NCI-H2196 (cell line): ENCODE measurements at regions not wholly inside any gene's neighbourhood (a gene's known extent, or its start where the extent isn't known, plus 50 kb on each side); places are given as distances from the start of the nearest gene placed in this dataset.
"Not testable (repeated sequence)": the region's sequence is repeated elsewhere in the genome, so short reads cannot be mapped to it uniquely, and the experiment has no call there.

ENCODE experiments used
- DNase-seq: peaks from one replicate; lab custom pipeline; 2025; ENCODE audit not compliant: unreplicated experiment; lab: John Stamatoyannopoulos, UW

DNA sequence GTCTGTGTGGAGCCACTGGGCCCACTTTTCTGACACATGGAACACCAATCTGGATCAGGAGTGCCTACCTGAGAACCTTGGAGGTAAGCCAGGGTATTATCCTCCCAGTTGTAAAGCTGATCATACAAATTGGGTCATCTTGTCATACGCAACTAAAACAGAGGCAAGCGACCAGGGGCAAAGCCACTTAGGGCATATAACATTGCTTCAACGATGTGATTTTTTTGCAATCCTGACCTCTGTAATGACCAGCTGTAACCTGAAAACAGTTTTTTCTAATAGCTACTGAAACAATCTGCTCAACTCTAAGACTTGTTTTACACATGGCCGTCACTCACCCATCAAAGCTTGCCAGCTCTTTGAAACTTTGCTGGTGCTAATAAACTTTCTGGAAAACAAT, 261.5 kb upstream of the AGTR2 start:
- no peak for DNase-seq

DNA sequence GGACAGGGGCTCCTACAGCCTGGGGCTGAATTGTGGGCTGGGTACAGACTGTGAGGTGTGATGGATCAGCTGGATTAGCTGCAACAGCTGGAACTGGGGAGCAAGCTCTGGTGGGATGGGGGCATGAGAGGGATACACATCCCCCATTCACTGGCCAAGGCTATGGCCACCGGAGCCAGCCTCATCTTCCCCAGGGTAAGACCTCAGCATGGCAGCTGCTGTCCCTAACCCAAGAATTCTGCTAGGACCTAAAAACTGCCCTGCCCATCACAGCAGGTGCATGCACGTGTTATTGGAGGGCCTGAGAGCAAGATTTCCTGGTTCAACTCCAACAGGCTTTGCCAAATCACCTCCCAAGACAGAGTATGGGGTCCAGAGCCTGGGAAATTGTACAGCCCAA, 258.6 kb upstream of the AGTR2 start:
- DNase-seq = no peak

- DNase-seq = no peak
Observed at GRCh38 chrX:115912372-115912897, 258.1 kb upstream of the AGTR2 start.

GRCh38 chrX:115913575-115913974, 257.0 kb upstream of the AGTR2 start:
- DNase-seq = no peak

- DNase-seq = not testable (repeated sequence)
Observed at GRCh38 chrX:115915625-115916024, 254.9 kb upstream of the AGTR2 start.

DNA sequence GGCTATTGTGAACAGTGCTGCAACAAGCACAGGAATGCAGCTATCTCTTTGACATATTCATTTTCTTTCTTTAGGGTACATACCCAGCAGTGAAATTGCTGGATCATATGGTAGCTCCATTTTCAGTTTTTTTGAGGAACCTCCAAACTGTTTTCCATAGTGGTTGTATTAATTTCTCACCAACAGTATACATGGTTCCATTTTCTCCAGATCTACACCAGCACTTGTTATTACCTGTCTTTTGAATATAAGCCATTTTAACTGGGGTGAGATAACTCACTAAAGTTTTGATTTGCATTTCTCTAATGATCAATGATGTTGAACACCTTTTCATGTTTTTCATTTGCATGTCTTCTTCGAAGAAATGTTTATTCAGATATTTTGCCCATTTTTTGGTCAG, 241.1 kb upstream of the AGTR2 start:
- DNase-seq = no peak

GRCh38 chrX:115936008-115936407, 234.5 kb upstream of the AGTR2 start:
- DNase-seq = no peak

GRCh38 chrX:115939070-115939469, 231.5 kb upstream of the AGTR2 start:
- DNase-seq = no peak

GRCh38 chrX:115939636-115940160, 230.8 kb upstream of the AGTR2 start:
- no peak for DNase-seq

GRCh38 chrX:115940348-115940747, 230.2 kb upstream of the AGTR2 start:
- no peak for DNase-seq

DNA sequence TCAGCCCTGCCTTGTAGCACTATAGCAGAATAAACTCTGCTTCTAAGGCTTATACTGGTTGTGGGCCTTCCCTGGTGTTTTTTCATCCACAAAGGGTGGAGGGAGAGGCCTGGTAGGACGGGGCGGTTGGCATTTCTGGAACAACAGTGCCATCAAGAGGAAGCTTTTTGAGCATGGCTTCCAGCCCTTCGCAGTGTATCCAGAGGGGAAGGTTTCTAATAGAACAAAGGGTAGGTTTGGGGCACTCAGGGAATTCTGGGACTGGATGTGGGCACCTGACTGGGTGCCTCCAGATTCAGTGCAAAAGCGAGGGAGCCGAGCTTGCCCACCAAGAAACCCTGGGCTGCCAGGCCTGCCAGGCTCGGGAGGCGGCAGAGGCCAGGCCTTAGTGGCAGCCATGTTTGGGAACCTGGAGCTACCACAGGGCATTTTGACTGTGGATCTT, 229.6 kb upstream of the AGTR2 start:
- peak; percentile 12 for DNase-seq

DNA sequence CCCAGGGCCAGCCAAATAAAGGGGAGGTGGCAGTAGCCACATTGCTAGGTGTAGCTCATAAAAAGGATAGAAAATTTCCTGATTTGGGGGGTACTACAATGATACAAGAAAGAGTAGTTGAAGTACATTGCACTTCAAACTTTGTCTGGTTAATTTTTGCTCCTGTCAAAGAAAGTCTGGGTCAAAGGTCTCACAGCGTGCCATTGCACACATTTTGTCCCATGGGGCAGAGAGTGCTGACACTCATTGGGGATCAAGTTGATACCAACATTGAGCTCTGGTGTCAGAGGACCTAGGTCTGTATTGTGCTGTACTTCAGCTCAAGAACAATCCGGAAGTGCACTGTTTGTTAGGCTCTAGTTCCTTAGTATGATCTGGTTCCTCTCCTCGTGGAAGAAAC, 229.2 kb upstream of the AGTR2 start:
- no peak for DNase-seq

- DNase-seq = no peak
Observed at GRCh38 chrX:115946059-115946458, 224.5 kb upstream of the AGTR2 start.

DNA sequence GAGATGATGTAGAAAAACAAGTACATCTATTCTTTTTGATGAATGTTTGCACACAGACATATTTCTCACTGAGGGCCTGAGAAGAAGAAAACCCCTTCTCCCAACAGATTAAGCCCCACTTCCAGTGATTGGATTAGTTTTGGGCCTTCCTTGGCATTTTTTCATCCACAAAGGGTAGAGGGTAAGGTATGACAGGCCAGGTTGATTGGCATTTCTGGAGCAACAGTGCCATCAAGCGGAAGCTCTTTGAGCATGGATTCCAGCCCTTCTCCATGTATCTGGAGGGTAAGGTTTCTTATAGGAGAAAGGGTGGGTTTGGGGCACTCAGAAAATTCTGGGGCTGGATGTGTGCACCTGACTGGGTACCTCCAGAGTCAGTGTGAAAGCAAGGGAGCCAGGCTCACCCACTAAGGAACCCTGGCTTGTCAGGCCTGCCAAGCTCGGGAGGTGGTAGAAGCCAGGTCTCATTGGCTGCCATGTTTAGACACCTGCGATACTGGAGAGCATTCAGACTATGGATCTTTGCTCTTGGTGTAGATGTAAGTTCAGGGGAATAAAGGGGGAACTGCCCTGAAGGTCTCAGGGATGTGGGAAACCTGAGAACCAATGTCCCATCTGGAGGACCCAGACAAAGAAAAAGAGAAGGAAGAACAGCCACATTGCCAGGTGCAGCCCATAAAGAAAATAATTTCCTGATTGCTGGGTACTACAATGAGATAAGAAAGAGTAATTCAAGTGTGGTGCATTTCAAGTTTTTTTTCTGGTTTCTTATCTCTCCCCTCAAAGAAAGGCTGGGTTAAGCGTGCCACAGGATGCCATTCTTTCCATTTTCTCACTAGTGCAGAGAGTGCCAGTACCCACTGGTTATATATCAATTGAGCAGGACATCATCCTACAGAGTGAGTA, 222.3 kb upstream of the AGTR2 start:
- DNase-seq = no peak

DNA sequence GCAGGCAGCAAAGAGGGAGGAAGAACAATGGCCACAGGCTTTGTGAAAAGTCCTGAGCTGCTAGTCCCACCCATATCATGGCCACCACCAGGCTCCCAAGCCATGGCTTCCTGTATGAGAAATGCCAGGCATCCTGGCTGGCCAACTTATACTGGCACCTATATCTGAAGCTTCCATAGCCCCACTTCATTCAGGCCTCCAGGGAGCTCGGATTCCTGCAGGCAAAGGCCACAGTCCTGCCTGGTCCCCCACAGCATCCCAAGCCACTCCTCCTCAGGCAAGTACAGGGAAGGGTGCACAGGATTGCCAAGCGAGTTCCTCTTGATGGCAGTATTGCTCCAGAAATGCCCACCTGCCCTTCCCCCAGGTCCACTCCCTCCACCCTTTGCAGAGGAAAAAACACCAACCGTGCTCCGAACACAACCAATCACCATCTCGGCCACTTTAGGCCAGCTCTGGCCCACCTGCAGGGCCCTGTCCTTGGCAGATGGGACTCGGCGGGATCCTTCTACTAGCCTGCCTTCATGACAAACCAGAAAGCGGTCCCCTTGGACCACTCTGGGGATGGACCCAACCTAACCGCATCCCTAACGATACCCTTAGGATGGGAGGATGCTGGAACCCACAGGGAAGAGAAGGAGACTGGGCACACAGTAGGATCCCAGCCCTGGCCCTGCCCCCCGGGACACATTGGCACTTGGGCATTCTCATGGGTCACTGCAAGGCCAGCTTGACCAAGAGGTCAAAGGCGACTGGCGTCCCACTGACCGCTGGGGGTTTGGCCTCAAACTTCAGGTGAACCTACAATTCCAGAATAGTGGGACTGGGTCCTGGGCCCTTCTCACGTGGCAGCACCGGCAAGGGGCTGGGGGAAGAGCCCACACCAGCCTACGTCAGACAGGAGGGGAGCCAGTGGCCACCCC, 220.4 kb upstream of the AGTR2 start:
- no peak for DNase-seq

DNA sequence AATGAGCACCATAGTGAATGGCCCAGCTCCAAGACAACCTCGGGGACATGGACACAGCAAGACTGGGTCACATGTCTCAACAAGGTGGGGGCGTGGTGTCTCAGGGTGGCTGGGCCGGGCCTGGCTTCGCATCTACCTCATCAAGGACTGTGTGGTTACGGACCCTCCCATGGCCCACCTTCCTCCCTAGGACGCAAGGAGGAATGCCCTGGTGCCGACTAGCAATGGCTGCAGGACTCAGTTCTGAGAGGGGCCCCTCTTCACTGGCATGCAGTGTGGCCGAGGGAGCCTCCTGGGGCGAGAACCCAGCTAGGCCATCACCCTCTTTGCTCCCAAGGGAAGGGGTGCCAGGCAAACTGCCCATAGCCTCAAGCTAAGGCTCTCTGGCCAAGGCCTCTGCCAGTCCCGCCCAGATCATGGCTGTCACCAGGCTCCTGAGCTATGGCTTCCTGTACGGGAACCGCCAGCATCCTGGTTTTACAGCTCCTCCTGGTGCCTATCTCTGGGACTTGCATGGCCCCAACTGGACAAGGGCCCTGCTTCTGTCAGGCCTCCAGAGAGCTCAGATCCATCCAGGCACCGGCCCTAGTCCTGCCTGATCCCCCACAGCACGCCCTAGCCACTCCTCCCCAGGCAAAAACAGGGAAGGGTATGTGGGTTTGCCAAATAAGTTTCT, 218.0 kb upstream of the AGTR2 start:
- no peak for DNase-seq

DNA sequence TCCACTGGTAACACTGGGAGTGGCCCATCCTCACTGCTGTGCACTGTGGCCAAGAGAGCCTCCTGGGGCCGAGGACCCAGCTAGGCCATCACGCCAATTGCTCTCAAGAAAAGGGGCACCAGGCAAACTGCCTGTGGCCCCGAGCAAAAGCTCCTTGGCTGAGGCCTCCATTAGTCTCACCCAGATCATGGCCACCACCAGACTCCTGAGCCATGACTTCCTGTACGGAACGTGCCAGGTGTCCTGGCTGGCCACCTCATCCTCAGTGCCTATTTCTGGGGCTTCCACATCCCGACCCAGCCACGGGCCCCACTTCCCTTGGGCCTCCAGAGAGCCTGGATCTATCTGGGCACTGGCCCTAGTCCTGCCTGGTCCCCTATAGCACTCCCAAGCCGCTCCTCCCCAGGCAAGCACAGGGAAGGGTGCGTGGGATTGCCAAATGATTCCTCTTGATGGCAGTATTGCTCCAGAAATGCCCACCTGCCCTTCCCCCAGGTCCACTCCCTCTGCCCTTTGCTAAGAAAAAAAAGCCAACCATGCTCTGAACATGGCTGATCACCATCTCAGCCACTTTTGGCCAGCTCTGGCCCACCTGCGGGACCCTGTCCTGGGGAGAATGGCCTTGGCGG, 212.6 kb upstream of the AGTR2 start:
- no peak for DNase-seq

- DNase-seq = no peak
Observed at GRCh38 chrX:115958687-115959359, 211.7 kb upstream of the AGTR2 start.

GRCh38 chrX:115960440-115961084, 210.0 kb upstream of the AGTR2 start:
- no peak for DNase-seq
